Kidney (tissue), 13 donors: ENCODE measurements at regions not wholly inside any gene's neighbourhood (a gene's known extent, or its start where the extent isn't known, plus 50 kb on each side); places are given as distances from the start of the nearest gene placed in this dataset.
A peak's percentile ranks its signal among the peaks of the same experiment; 100 is the strongest.

Source experiments
- DNase-seq, 5 donors: peaks; one replicate each; pipeline ENCODE4 v3.0.0-alpha.2; 2013 to 2020
- FAIRE-seq: peaks from 2 replicates; lab custom pipeline; 2012; peaks lifted over from hg19 to GRCh38; lab: Jason Lieb, UNC
- H3K27ac ChIP-seq, 2 donors: one replicate each; pipeline ENCODE4 v1.7.0; 2013; ENCODE audit warnings: low read depth in 2 of 2, low read length in 2 of 2, inconsistent platforms in 1 of 2
- H3K27me3 ChIP-seq: one replicate; pipeline ENCODE4 v1.7.1; 2013; ENCODE audit warnings: low read length, inconsistent platforms; ENCODE audit not compliant: control insufficient read depth, insufficient read depth
- H3K36me3 ChIP-seq, 3 donors: one replicate each; pipeline versions ENCODE4 v1.7.0 to v1.7.1; 2013; ENCODE audit warnings: low read length in 3 of 3, control low read depth in 1 of 3, inconsistent platforms in 1 of 3; ENCODE audit not compliant: insufficient read depth in 3 of 3, control insufficient read depth in 2 of 3
- H3K4me1 ChIP-seq, 3 donors: one replicate each; pipeline versions ENCODE4 v1.7.0 to v1.7.1; 2013; ENCODE audit warnings: low read length in 3 of 3, inconsistent platforms in 1 of 3, low read depth in 1 of 3; ENCODE audit not compliant: control insufficient read depth in 2 of 3, insufficient read depth in 2 of 3
- H3K4me3 ChIP-seq, 3 donors: one replicate each; pipeline versions ENCODE4 v1.7.0 to v1.8.1; 2013; ENCODE audit warnings: low read length in 3 of 3, control low read depth in 1 of 3, inconsistent platforms in 1 of 3
- H3K9ac ChIP-seq, 3 donors: one replicate each; pipeline versions ENCODE4 v1.7.0 to v1.7.1; 2013; ENCODE audit warnings: low read length in 3 of 3, control low read depth in 1 of 3, inconsistent platforms in 1 of 3
- H3K9me3 ChIP-seq, 3 donors: one replicate each; pipeline versions ENCODE4 v1.7.0 to v1.7.1; 2013; ENCODE audit warnings: low read length in 3 of 3, control low read depth in 1 of 3, inconsistent platforms in 1 of 3; ENCODE audit not compliant: control insufficient read depth in 2 of 3, insufficient read depth in 1 of 3
- CTCF ChIP-seq: IDR thresholded peaks from 3 replicates; pipeline ENCODE4 v1.5.1; 2012; ENCODE audit warnings: mild to moderate bottlenecking, moderate library complexity, borderline replicate concordance; ENCODE audit not compliant: insufficient read depth; ENCODE audit errors: extremely low read depth
- intact Hi-C: fragments of 100-400 bp; cut with DNase I; formaldehyde crosslinking; loops from one replicate; pipeline ENCODE4 v1.11.1; 2022
- donor health status: control.
- donor health status: control.
- donor health status: control.
- donor health status: control.
- donor health status: control.
- donor health status: DM: yes; HTN: yes; CAD: no.
- donor health status: Normal renal cell carcinoma (clear cell type).

- Histone ChIP-seq H3K9me3 (no peaks in the 10 kb centered on the region), H3K27me3 (no peaks in the 10 kb centered on the region), H3K4me1 (no peaks in the 10 kb centered on the region), H3K4me3 (no peak overlapping the region), H3K36me3 (no peaks in the 10 kb centered on the region), H3K9ac (no peak overlapping the region), H3K27ac (no peak overlapping the region)
- TF ChIP-seq CTCF, result no peak
- intact Hi-C loops, result no loop called here
- no peak for DNase-seq
- no peak for FAIRE-seq
These were observed 146.8 kb upstream of the DAPK1 start for GRCh38 chr9:87350915-87351314.

GRCh38 chr9:87353301-87353700, 144.4 kb upstream of the DAPK1 start:
- TF ChIP-seq CTCF, result no peak
- Histone ChIP-seq H3K9ac (no peak overlapping the region), H3K9me3 (no peaks in the 10 kb centered on the region), H3K36me3 (no peaks in the 10 kb centered on the region), H3K27me3 (no peaks in the 10 kb centered on the region), H3K4me3 (no peak overlapping the region), H3K4me1 (no peaks in the 10 kb centered on the region), H3K27ac (no peak overlapping the region)
- intact Hi-C loops, result no loop called here
- FAIRE-seq, result no peak
- no peak for DNase-seq

- TF ChIP-seq CTCF, result no peak
- Histone ChIP-seq H3K4me1 (no peaks in the 10 kb centered on the region), H3K9ac (no peak overlapping the region), H3K27me3 (no peaks in the 10 kb centered on the region), H3K36me3 (no peaks in the 10 kb centered on the region), H3K9me3 (no peaks in the 10 kb centered on the region), H3K27ac (no peak overlapping the region), H3K4me3 (no peak overlapping the region)
- FAIRE-seq (no peak), DNase-seq (peak in 1 of 5 donors; percentile 44)
- intact Hi-C loops, result no loop called here
These were observed 143.5 kb upstream of the DAPK1 start for GRCh38 chr9:87354147-87354546.

- Histone ChIP-seq H3K4me1 (no peaks in the 10 kb centered on the region), H3K27me3 (no peaks in the 10 kb centered on the region), H3K36me3 (no peaks in the 10 kb centered on the region), H3K4me3 (no peak overlapping the region), H3K9me3 (no peaks in the 10 kb centered on the region), H3K27ac (no peak overlapping the region), H3K9ac (no peak overlapping the region)
- FAIRE-seq (no peak), DNase-seq (no peak)
- TF ChIP-seq CTCF, result no peak
- intact Hi-C loops, result no loop called here
These were observed 140.1 kb upstream of the DAPK1 start for GRCh38 chr9:87357600-87357999.
